HL-60 (cell line): ENCODE measurements at regions not wholly inside any gene's neighbourhood (a gene's known extent, or its start where the extent isn't known, plus 50 kb on each side); places are given as distances from the start of the nearest gene placed in this dataset.

Experiments used
- DNase-seq, 2 experiments: peaks; one replicate each; pipeline ENCODE4 v3.0.0-alpha.2; 2010 to 2020; ENCODE audit warnings: low read depth in 1 of 2, low spot score in 1 of 2
- H3K27ac ChIP-seq: fragments of 250-450 bp; sonication (Bioruptor Pico); replicated peaks from 2 replicates; pipeline ENCODE4 v1.5.1; 2020; ENCODE audit warnings: mild to moderate bottlenecking, moderate library complexity
- H3K27me3 ChIP-seq: fragments of 250-450 bp; sonication (Bioruptor Pico); 2 replicates; pipeline ENCODE4 v1.5.1; 2021; ENCODE audit warnings: mild to moderate bottlenecking, moderate library complexity; ENCODE audit not compliant: insufficient read depth, poor library complexity, severe bottlenecking
- H3K4me3 ChIP-seq: replicated peaks from 2 replicates; pipeline ENCODE4 v1.5.1; 2011; ENCODE audit warnings: mild to moderate bottlenecking, control low read depth, low read length; ENCODE audit not compliant: insufficient read depth
- CTCF ChIP-seq: IDR thresholded peaks from one replicate; pipeline ENCODE4 v1.5.1; 2011; ENCODE audit warnings: low read length, control low read depth, inconsistent platforms; ENCODE audit not compliant: insufficient read depth
- GABPA ChIP-seq: IDR thresholded peaks from 2 replicates; pipeline ENCODE4 v1.6.1; 2012; ENCODE audit warnings: low read depth
- POLR2AphosphoS5 ChIP-seq: IDR thresholded peaks from 2 replicates; pipeline ENCODE4 v1.6.1; 2012; ENCODE audit warnings: low read depth
- REST ChIP-seq: IDR thresholded peaks from 2 replicates; pipeline ENCODE4 v1.6.1; 2012; ENCODE audit warnings: low read depth; ENCODE audit not compliant: insufficient replicate concordance
- SPI1 ChIP-seq: IDR thresholded peaks from 2 replicates; pipeline ENCODE4 v1.6.1; 2012; ENCODE audit warnings: low read depth, mild to moderate bottlenecking, borderline replicate concordance

- Histone ChIP-seq H3K4me3 (no peak overlapping the region), H3K27ac (no peak overlapping the region), H3K27me3 (no peaks in the 10 kb centered on the region)
- no peak for DNase-seq
- TF ChIP-seq GABPA (no peak), REST (no peak), SPI1 (no peak), CTCF (no peak), POLR2AphosphoS5 (no peak)
Observed at GRCh38 chr7:46135557-46135956, 214.5 kb upstream of the IGFBP3 start.

- no peak overlapping the region for H3K27ac ChIP-seq
- H3K4me3 ChIP-seq, result no peak overlapping the region
- no peak for TF ChIP-seq GABPA
- no peak for TF ChIP-seq REST
- no peak for TF ChIP-seq SPI1
- TF ChIP-seq POLR2AphosphoS5, result no peak
- no peak for TF ChIP-seq CTCF
- DNase-seq, result no peak
- H3K27me3 ChIP-seq, result no peaks in the 10 kb centered on the region
Observed at GRCh38 chr7:46134795-46135194, 213.7 kb upstream of the IGFBP3 start.

GRCh38 chr7:46134385-46134784 is 213.3 kb upstream of the IGFBP3 start:
- no peak for DNase-seq
- Histone ChIP-seq H3K27ac (no peak overlapping the region), H3K4me3 (no peak overlapping the region), H3K27me3 (no peaks in the 10 kb centered on the region)
- TF ChIP-seq SPI1, result no peak
- no peak for TF ChIP-seq GABPA
- no peak for TF ChIP-seq REST
- TF ChIP-seq CTCF, result no peak
- no peak for TF ChIP-seq POLR2AphosphoS5
